IMR-90 (cell line): ENCODE measurements at regions not wholly inside any gene's neighbourhood (a gene's known extent, or its start where the extent isn't known, plus 50 kb on each side); places are given as distances from the start of the nearest gene placed in this dataset.

Experiments
- ATAC-seq: fragments of 200-7000 bp; cut with Tn5 transposase; 2 replicates; pipeline ENCODE4 v1.9.1; 2020; ENCODE audit warnings: low read depth, mild to moderate bottlenecking, moderate library complexity
- BruUV-seq: library from RNA; stranded (reverse); fragments of 400-500 nt; replicated peaks from 2 replicates; lab custom pipeline; 2021; lab: Mats Ljungman, UMichigan
- CTCF ChIA-PET: fragments of 300-600 bp; formaldehyde crosslinking; extraction: SDS; loops from one replicate; lab custom pipeline; 2021; ENCODE audit warnings: antibody characterized with exemption; lab: Yijun Ruan, JAX
- POLR2A ChIA-PET: fragments of 300-600 bp; sonication (Branson Sonifier 250); formaldehyde crosslinking; loops from one replicate; lab custom pipeline; 2022; ENCODE audit warnings: antibody characterized with exemption; ENCODE audit not compliant: unreplicated experiment; lab: Charles Lee
- DNase-seq: peaks from one replicate; pipeline ENCODE4 v3.0.0; 2013
- H2AFZ ChIP-seq: replicated peaks from 2 replicates; pipeline ENCODE3; 2013; ENCODE audit warnings: low read length, mild to moderate bottlenecking; ENCODE audit not compliant: poor library complexity
- H2AK5ac ChIP-seq: 2 replicates; pipeline ENCODE4 v1.6.1; 2013; ENCODE audit warnings: low read depth, low read length, inconsistent platforms
- H2AK9ac ChIP-seq: replicated peaks from 2 replicates; pipeline ENCODE3; 2013; ENCODE audit warnings: mild to moderate bottlenecking, low read depth, low read length, moderate library complexity; ENCODE audit not compliant: poor library complexity
- H2BK120ac ChIP-seq: 2 replicates; pipeline ENCODE4 v1.6.1; 2013; ENCODE audit warnings: low read depth, low read length, inconsistent platforms
- H2BK15ac ChIP-seq: 3 replicates; pipeline ENCODE4 v1.6.1; 2013; ENCODE audit warnings: low read depth, low read length, inconsistent platforms
- H2BK20ac ChIP-seq: 2 replicates; pipeline ENCODE4 v1.6.1; 2013; ENCODE audit warnings: low read depth, mild to moderate bottlenecking, inconsistent platforms, low read length, moderate library complexity
- H2BK5ac ChIP-seq: 2 replicates; pipeline ENCODE4 v1.6.1; 2013; ENCODE audit warnings: mild to moderate bottlenecking, low read depth, low read length, inconsistent platforms; ENCODE audit not compliant: poor library complexity, severe bottlenecking
- H3K14ac ChIP-seq: replicated peaks from 2 replicates; pipeline ENCODE4 v1.6.1; 2013; ENCODE audit warnings: low read depth, low read length, inconsistent platforms
- H3K18ac ChIP-seq: 2 replicates; pipeline ENCODE4 v1.6.1; 2013; ENCODE audit warnings: low read depth, low read length, control low read depth
- H3K23ac ChIP-seq: 2 replicates; pipeline ENCODE4 v1.6.1; 2013; ENCODE audit warnings: low read depth, low read length, inconsistent platforms
- H3K27ac ChIP-seq: 2 replicates; pipeline ENCODE4 v1.5.1; 2013; ENCODE audit warnings: mild to moderate bottlenecking, control low read depth, low read length; ENCODE audit not compliant: insufficient read depth
- H3K27me3 ChIP-seq: 2 replicates; pipeline ENCODE4 v1.6.1; 2013; ENCODE audit warnings: low read length; ENCODE audit not compliant: control insufficient read depth, insufficient read depth
- H3K36me3 ChIP-seq: 2 replicates; pipeline ENCODE4 v1.6.1; 2013; ENCODE audit warnings: low read length, mixed read lengths; ENCODE audit not compliant: control insufficient read depth, insufficient read depth
- H3K4ac ChIP-seq: 2 replicates; pipeline ENCODE4 v1.6.1; 2013; ENCODE audit warnings: low read depth, low read length, inconsistent platforms
- H3K4me1 ChIP-seq: 2 replicates; pipeline ENCODE4 v1.6.1; 2013; ENCODE audit warnings: low read length, mixed read lengths; ENCODE audit not compliant: control insufficient read depth, insufficient read depth
- H3K4me2 ChIP-seq: 2 replicates; pipeline ENCODE4 v1.6.1; 2013; ENCODE audit warnings: low read depth, mild to moderate bottlenecking, control low read depth, low read length, moderate library complexity
- H3K4me3 ChIP-seq: 2 replicates; pipeline ENCODE4 v1.5.1; 2013; ENCODE audit warnings: low read depth, mild to moderate bottlenecking, control low read depth, low read length, moderate library complexity; ENCODE audit not compliant: insufficient read depth
- H3K56ac ChIP-seq: 2 replicates; pipeline ENCODE4 v1.6.1; 2013; ENCODE audit warnings: low read length, inconsistent platforms; ENCODE audit not compliant: insufficient read depth; ENCODE audit errors: extremely low read depth
- H3K79me1 ChIP-seq, 2 experiments: 2 replicates each; pipeline ENCODE4 v1.6.1; 2013; ENCODE audit warnings: low read length in 2 of 2, inconsistent platforms in 1 of 2, low read depth in 1 of 2
- H3K9ac ChIP-seq: 2 replicates; pipeline ENCODE4 v1.6.1; 2013; ENCODE audit warnings: low read depth, low read length, control low read depth
- H3K9me1 ChIP-seq: 2 replicates; pipeline ENCODE4 v1.6.1; 2013; ENCODE audit warnings: low read length, inconsistent platforms; ENCODE audit not compliant: insufficient read depth
- H3K9me3 ChIP-seq: 2 replicates; pipeline ENCODE4 v1.6.1; 2013; ENCODE audit warnings: low read length; ENCODE audit not compliant: control insufficient read depth, insufficient read depth
- H4K20me1 ChIP-seq: 2 replicates; pipeline ENCODE4 v1.6.1; 2013; ENCODE audit warnings: low read length, inconsistent platforms; ENCODE audit not compliant: insufficient read depth
- H4K5ac ChIP-seq: 2 replicates; pipeline ENCODE4 v1.6.1; 2013; ENCODE audit warnings: mild to moderate bottlenecking, low read depth, low read length, control low read depth
- H4K8ac ChIP-seq, 2 experiments: 2 replicates each; pipeline ENCODE4 v1.6.1; 2013; ENCODE audit warnings: low read depth in 2 of 2, low read length in 2 of 2, control low read depth in 1 of 2, inconsistent platforms in 1 of 2
- H4K91ac ChIP-seq: 2 replicates; pipeline ENCODE4 v1.6.1; 2013; ENCODE audit warnings: low read depth, low read length, inconsistent platforms; ENCODE audit not compliant: insufficient read depth
- CEBPB ChIP-seq: IDR thresholded peaks from 2 replicates; pipeline ENCODE4 v1.6.1; 2012; ENCODE audit warnings: low read depth, low read length, improper control_type of control experiment
- MAFK ChIP-seq: IDR thresholded peaks from 2 replicates; pipeline ENCODE4 v1.6.1; 2012; ENCODE audit warnings: low read depth, low read length, improper control_type of control experiment
- WGBS, 2 experiments: methylation state at CpG; one replicate each; pipeline versions ENCODE4 v1.1.5 to v1.1.7; 2013; ENCODE audit warnings: missing lambda C conversion rate in 2 of 2; ENCODE audit not compliant: insufficient read length in 1 of 2; ENCODE audit errors: extremely low coverage in 2 of 2; 5-methylcytosine and 5-hydroxymethylcytosine counted together
- dilution Hi-C: fragments of 300-500 bp; cut with HindIII; formaldehyde crosslinking; loops from one replicate; pipeline ENCODE4 v1.14.3; 2018; ENCODE audit warnings: low sequenced_read_pairs; ENCODE audit not compliant: unreplicated experiment
- in situ Hi-C: fragments of 300-500 bp; cut with MboI; formaldehyde crosslinking; loops from 3 replicates; pipeline ENCODE4 v1.14.3; 2019; ENCODE audit warnings: low sequenced_read_pairs, inconsistent platforms, mixed read lengths
- intact Hi-C: fragments of 100-400 bp; cut with micrococcal nuclease; formaldehyde crosslinking; loops from 2 replicates; pipeline ENCODE4 v1.10.0; 2022

- in situ Hi-C loops: no loop called here
- CTCF ChIA-PET: no interaction called here
These were observed 338.1 kb upstream of the PCDH9 start for GRCh38 chr13:67568205-67568604.

More at GRCh38 chr13:67568205-67568604, 338.1 kb upstream of the PCDH9 start:
- Histone ChIP-seq H3K27ac (no peak overlapping the region), H4K8ac (no peak overlapping the region), H3K79me1 (no peaks in the 10 kb centered on the region), H2BK5ac (no peak overlapping the region), H3K4me2 (no peak overlapping the region), H3K23ac (no peak overlapping the region), H3K9ac (no peak overlapping the region), H3K4ac (no peak overlapping the region), H3K27me3 (no peaks in the 10 kb centered on the region), H3K56ac (no peak overlapping the region), H4K20me1 (no peaks in the 10 kb centered on the region), H2AK5ac (no peak overlapping the region), H2AFZ (no peak overlapping the region), H3K9me3 (no peaks in the 10 kb centered on the region), H2BK20ac (no peak overlapping the region), H3K36me3 (no peaks in the 10 kb centered on the region), H3K9me1 (no peaks in the 10 kb centered on the region), H2BK120ac (no peak overlapping the region), H2AK9ac (no peak overlapping the region), H3K18ac (no peak overlapping the region), H4K91ac (no peak overlapping the region), H3K4me1 (no peaks in the 10 kb centered on the region), H3K4me3 (no peak overlapping the region), H3K14ac (no peak overlapping the region), H4K5ac (no peak overlapping the region), H2BK15ac (no peak overlapping the region)
- dilution Hi-C loops (no loop called here), intact Hi-C loops (no loop called here)
- ATAC-seq (no peak), DNase-seq (no peak)
- POLR2A ChIA-PET: no interaction called here
- no CpG with 5 or more reads among the region's 4 CpGs for WGBS, 2 experiments
- TF ChIP-seq CEBPB (no peak), MAFK (peak; percentile 61)
- BruUV-seq: no TSS peak
